ENCODE measurements at regions not wholly inside any gene's neighbourhood (a gene's known extent, or its start where the extent isn't known, plus 50 kb on each side); places are given as distances from the start of the nearest gene placed in this dataset.

DNA sequence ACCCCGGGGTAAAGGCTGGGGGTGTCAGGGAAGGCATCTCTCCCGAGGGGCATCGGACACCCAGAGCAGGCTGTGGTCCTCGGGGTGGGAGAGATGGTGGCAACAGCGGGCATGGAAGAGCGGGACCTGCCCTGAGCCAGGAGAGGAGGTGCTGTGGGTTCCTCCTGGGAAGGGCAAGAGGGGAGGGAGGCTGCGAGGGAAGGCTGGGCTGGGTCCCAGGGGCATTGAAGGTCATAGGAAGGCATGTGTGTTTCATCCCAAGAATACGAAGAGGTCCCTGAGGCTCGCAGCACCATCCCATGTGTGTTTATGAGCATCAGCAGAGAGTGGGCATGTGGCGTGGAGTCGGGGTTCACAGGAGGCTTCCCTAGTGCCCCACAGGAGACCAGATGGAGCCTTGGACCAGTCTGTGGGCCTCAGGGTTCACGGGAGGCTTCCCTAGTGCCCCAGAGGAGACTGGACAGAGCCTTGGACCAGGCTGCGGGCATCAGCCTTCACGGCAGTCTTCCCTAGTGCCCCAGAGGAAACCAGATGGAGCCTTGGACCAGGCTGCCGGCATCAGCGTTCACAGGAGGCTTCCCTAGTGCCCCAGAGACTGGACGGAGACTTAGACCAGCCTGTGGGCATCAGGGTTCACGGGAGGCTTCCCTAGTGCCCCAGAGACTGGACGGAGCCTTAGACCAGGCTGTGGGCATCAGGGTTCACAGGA is 420.6 kb downstream of the BRD1 start:
- POLR2A ChIA-PET: no interaction called here
- Histone ChIP-seq H3K9ac (ENCODE audit: insufficient read depth, low read depth, low read length) (no peak overlapping the region), H3K9me3 (ENCODE audit: low read length) (no peaks in the 10 kb centered on the region), H3K27me3 (ENCODE audit: control insufficient read depth in 1 of 2, insufficient read depth in 2 of 2, low read length in 2 of 2) (peaks cover 0 to 45% of the 10 kb centered on the region in 2 experiments; a peak in 4 of 5 replicates), H3K36me3 (replicated peaks in 1 of 2; ENCODE audit: control insufficient read depth in 1 of 2, insufficient read depth in 2 of 2, low read length in 2 of 2) (no peaks in the 10 kb centered on the region), H3K4me2 (ENCODE audit: low read depth, low read length) (no peak overlapping the region), H3K79me2 (ENCODE audit: insufficient read depth, low read length) (no peaks in the 10 kb centered on the region), H3K27ac (ENCODE audit: extremely low read length, insufficient read depth, low read length) (no peak overlapping the region), H2AFZ (ENCODE audit: low read length) (no peak overlapping the region), H4K20me1 (ENCODE audit: insufficient read depth, low read length) (no peaks in the 10 kb centered on the region), H3K4me1 (ENCODE audit: insufficient read depth, low read length) (no peaks in the 10 kb centered on the region), H3K4me3 (replicated peaks in 1 of 3; ENCODE audit: insufficient read depth in 1 of 3, low read depth in 2 of 3, low read length in 3 of 3) (no peak overlapping the region)
- ATAC-seq: no peak
- in situ Hi-C loops (cut with HindIII; ENCODE audit: extremely low pct_ligation_motif_present, low pct_unique_long_range_greater_than_20kb) (no loop called here), intact Hi-C loops (cut with micrococcal nuclease; ENCODE audit: unreplicated experiment) (no loop called here)
- FAIRE-seq: no peak
- no peak for DNase-seq (ENCODE audit: low spot score)
- no peak for TF ChIP-seq ZNF441 (CRISPR knock-in tag; IDR thresholded peaks at IDR 0.05; ENCODE audit: borderline replicate concordance)
- TF ChIP-seq ZNF230 (CRISPR knock-in tag; IDR thresholded peaks at IDR 0.05): no peak
- no peak for TF ChIP-seq YY1 (IDR thresholded peaks at IDR 0.05; ENCODE audit: insufficient read depth, insufficient replicate concordance, low read depth, low read length)
- TF ChIP-seq ZFP1 (CRISPR knock-in tag; IDR thresholded peaks at IDR 0.05): no peak
- TF ChIP-seq ARNT (IDR thresholded peaks at IDR 0.05): no peak
- no peak for TF ChIP-seq ZBTB20 (CRISPR knock-in tag; IDR thresholded peaks at IDR 0.05; ENCODE audit: borderline replicate concordance, low read depth)
- TF ChIP-seq NR3C1 (CRISPR knock-in tag; IDR thresholded peaks at IDR 0.05): no peak
- TF ChIP-seq SSRP1 (CRISPR knock-in tag; IDR thresholded peaks at IDR 0.05): no peak
- TF ChIP-seq SMARCC2 (IDR thresholded peaks at IDR 0.05): no peak
- TF ChIP-seq DNMT1 (CRISPR knock-in tag; IDR thresholded peaks at IDR 0.05): no peak
- no peak for TF ChIP-seq MIER3 (CRISPR knock-in tag; IDR thresholded peaks at IDR 0.05; ENCODE audit: borderline replicate concordance)
- TF ChIP-seq ZNF550 (CRISPR knock-in tag; IDR thresholded peaks at IDR 0.05; ENCODE audit: borderline replicate concordance): no peak
- BruUV-seq (replicated peaks): no TSS peak
- CTCF ChIA-PET (ENCODE audit: low intra/inter-chr PET ratio, low total read pairs): no interaction called here
- WGBS (ENCODE audit: low lambda C conversion rate): 0% methylated on average over 8 of the region's 19 CpGs

Data from HepG2 (cell line).